ENCODE measurements at regions not wholly inside any gene's neighbourhood (a gene's known extent, or its start where the extent isn't known, plus 50 kb on each side); places are given as distances from the start of the nearest gene placed in this dataset.

DNA sequence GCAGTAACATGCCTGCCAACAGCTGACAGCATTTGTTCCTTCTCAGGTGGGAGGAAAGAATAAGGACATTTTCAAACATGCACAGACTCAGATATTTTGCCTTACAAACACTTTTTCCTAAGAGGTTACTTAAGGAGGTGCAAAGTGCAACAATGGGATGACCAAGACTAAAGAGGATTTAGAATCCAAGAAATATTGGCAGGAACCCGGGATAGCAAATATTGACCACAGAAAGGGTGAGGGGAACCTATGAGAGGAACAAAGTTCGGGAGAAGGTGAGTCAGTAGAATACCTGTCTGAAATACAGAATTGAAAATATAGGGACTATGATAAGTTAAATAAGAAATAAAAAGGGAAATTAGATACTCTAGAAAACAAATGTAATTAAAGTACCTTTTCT lies 321.9 kb upstream of the EMCN start (continued):
- no peak for TF ChIP-seq REPIN1 (tag by site-specific recombination; IDR thresholded peaks at IDR 0.05; ENCODE audit: low read depth)
- TF ChIP-seq ZNF571 (tag by site-specific recombination; IDR thresholded peaks at IDR 0.05) = no peak
- TF ChIP-seq, protein P1, sequence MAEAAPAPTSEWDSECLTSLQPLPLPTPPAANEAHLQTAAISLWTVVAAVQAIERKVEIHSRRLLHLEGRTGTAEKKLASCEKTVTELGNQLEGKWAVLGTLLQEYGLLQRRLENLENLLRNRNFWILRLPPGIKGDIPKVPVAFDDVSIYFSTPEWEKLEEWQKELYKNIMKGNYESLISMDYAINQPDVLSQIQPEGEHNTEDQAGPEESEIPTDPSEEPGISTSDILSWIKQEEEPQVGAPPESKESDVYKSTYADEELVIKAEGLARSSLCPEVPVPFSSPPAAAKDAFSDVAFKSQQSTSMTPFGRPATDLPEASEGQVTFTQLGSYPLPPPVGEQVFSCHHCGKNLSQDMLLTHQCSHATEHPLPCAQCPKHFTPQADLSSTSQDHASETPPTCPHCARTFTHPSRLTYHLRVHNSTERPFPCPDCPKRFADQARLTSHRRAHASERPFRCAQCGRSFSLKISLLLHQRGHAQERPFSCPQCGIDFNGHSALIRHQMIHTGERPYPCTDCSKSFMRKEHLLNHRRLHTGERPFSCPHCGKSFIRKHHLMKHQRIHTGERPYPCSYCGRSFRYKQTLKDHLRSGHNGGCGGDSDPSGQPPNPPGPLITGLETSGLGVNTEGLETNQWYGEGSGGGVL (tag by site-specific recombination; IDR thresholded peaks at IDR 0.05) = no peak
- no peak for TF ChIP-seq ZNF510 (tag by site-specific recombination; IDR thresholded peaks at IDR 0.05; ENCODE audit: insufficient replicate concordance)
- TF ChIP-seq SCRT1 (tag by site-specific recombination; IDR thresholded peaks at IDR 0.05; ENCODE audit: borderline replicate concordance) = no peak
- no peak for TF ChIP-seq ZBTB21 (tag by site-specific recombination; IDR thresholded peaks at IDR 0.05)

GRCh38 chr4:100838286-100838685 lies 320.5 kb upstream of the EMCN start:
- CTCF ChIA-PET = no interaction called here
- H3K9me3 ChIP-seq (ENCODE audit: control insufficient read depth, insufficient read depth, low read depth, low read length) = no peaks in the 10 kb centered on the region
- H3K36me3 ChIP-seq (ENCODE audit: control insufficient read depth in 2 of 2, insufficient read depth in 1 of 2, low read length in 2 of 2) = no peaks in the 10 kb centered on the region
- H3K27ac ChIP-seq (ENCODE audit: extremely low read depth, low read depth, low read length) = no peak overlapping the region
- H3K4me3 ChIP-seq (ENCODE audit: low read depth, low read length) = no peak overlapping the region
- H3K4me1 ChIP-seq (ENCODE audit: control insufficient read depth, insufficient read depth, low read length) = no peaks in the 10 kb centered on the region
- TF ChIP-seq ZBTB26 (tag by site-specific recombination; optimal IDR thresholded peaks at IDR 0.05) = no peak
- TF ChIP-seq ZNF266 (tag by site-specific recombination; IDR thresholded peaks at IDR 0.05; ENCODE audit: low read depth) = no peak
- TF ChIP-seq ZNF24 (tag by site-specific recombination; IDR thresholded peaks at IDR 0.05) = no peak
- peak; percentile 32; the same call in 1 of the 2 replicates for TF ChIP-seq TRIM28 (IDR thresholded peaks at IDR 0.05; ENCODE audit: borderline replicate concordance, low read length)
- TF ChIP-seq, protein P2, sequence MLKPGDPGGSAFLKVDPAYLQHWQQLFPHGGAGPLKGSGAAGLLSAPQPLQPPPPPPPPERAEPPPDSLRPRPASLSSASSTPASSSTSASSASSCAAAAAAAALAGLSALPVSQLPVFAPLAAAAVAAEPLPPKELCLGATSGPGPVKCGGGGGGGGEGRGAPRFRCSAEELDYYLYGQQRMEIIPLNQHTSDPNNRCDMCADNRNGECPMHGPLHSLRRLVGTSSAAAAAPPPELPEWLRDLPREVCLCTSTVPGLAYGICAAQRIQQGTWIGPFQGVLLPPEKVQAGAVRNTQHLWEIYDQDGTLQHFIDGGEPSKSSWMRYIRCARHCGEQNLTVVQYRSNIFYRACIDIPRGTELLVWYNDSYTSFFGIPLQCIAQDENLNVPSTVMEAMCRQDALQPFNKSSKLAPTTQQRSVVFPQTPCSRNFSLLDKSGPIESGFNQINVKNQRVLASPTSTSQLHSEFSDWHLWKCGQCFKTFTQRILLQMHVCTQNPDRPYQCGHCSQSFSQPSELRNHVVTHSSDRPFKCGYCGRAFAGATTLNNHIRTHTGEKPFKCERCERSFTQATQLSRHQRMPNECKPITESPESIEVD (tag by site-specific recombination; IDR thresholded peaks at IDR 0.05) = 0 out of 2 replicates have a peak, but pooled peaks have one; percentile 16
- POLR2A ChIA-PET = no interaction called here

- H3K4me3 ChIP-seq (ENCODE audit: low read depth, low read length) = no peak overlapping the region
- TF ChIP-seq ZNF621 (tag by site-specific recombination; IDR thresholded peaks at IDR 0.05) (no peak), KLF1 (tag by site-specific recombination; IDR thresholded peaks at IDR 0.05) (no peak), BCL11B (tag by site-specific recombination; IDR thresholded peaks at IDR 0.05; ENCODE audit: low read depth) (no peak), ZNF184 (tag by site-specific recombination; IDR thresholded peaks at IDR 0.05) (no peak), ZNF571 (tag by site-specific recombination; IDR thresholded peaks at IDR 0.05) (no peak), YY1 (tag by site-specific recombination; IDR thresholded peaks at IDR 0.05) (no peak), ZNF274 (IDR thresholded peaks at IDR 0.05; ENCODE audit: low read length) (no peak), ZNF274 (tag by site-specific recombination; IDR thresholded peaks at IDR 0.05; ENCODE audit: borderline replicate concordance) (no peak), ZBTB20 (tag by site-specific recombination; IDR thresholded peaks at IDR 0.05) (no peak)
- TF ChIP-seq, protein P3, sequence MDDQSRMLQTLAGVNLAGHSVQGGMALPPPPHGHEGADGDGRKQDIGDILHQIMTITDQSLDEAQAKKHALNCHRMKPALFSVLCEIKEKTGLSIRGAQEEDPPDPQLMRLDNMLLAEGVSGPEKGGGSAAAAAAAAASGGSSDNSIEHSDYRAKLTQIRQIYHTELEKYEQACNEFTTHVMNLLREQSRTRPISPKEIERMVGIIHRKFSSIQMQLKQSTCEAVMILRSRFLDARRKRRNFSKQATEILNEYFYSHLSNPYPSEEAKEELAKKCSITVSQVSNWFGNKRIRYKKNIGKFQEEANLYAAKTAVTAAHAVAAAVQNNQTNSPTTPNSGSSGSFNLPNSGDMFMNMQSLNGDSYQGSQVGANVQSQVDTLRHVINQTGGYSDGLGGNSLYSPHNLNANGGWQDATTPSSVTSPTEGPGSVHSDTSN (CRISPR knock-in tag; IDR thresholded peaks at IDR 0.05) = no peak
- TF ChIP-seq, protein P4, sequence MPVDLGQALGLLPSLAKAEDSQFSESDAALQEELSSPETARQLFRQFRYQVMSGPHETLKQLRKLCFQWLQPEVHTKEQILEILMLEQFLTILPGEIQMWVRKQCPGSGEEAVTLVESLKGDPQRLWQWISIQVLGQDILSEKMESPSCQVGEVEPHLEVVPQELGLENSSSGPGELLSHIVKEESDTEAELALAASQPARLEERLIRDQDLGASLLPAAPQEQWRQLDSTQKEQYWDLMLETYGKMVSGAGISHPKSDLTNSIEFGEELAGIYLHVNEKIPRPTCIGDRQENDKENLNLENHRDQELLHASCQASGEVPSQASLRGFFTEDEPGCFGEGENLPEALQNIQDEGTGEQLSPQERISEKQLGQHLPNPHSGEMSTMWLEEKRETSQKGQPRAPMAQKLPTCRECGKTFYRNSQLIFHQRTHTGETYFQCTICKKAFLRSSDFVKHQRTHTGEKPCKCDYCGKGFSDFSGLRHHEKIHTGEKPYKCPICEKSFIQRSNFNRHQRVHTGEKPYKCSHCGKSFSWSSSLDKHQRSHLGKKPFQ (tag by site-specific recombination; IDR thresholded peaks at IDR 0.05) = no peak
- TF ChIP-seq, protein P1 (tag by site-specific recombination; IDR thresholded peaks at IDR 0.05) = no peak
- TF ChIP-seq, protein P5, sequence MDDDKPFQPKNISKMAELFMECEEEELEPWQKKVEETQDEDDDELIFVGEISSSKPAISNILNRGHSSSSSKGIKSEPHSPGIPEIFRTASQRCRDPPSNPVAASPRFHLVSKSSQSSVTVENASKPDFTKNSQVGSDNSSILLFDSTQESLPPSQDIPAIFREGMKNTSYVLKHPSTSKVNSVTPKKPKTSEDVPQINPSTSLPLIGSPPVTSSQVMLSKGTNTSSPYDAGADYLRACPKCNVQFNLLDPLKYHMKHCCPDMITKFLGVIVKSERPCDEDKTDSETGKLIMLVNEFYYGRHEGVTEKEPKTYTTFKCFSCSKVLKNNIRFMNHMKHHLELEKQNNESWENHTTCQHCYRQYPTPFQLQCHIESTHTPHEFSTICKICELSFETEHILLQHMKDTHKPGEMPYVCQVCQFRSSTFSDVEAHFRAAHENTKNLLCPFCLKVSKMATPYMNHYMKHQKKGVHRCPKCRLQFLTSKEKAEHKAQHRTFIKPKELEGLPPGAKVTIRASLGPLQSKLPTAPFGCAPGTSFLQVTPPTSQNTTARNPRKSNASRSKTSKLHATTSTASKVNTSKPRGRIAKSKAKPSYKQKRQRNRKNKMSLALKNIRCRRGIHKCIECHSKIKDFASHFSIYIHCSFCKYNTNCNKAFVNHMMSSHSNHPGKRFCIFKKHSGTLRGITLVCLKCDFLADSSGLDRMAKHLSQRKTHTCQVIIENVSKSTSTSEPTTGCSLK (tag by site-specific recombination; IDR thresholded peaks at IDR 0.05) = no peak
- no peaks in the 10 kb centered on the region for H3K4me1 ChIP-seq (ENCODE audit: control insufficient read depth, insufficient read depth, low read length)
- POLR2A ChIA-PET = no interaction called here
- no peaks in the 10 kb centered on the region for H3K9me3 ChIP-seq (ENCODE audit: control insufficient read depth, insufficient read depth, low read depth, low read length)
- H3K27ac ChIP-seq (ENCODE audit: extremely low read depth, low read depth, low read length) = no peak overlapping the region
- H3K36me3 ChIP-seq (ENCODE audit: control insufficient read depth in 2 of 2, insufficient read depth in 1 of 2, low read length in 2 of 2) = no peaks in the 10 kb centered on the region
- CTCF ChIA-PET = no interaction called here
These were observed 319.1 kb upstream of the EMCN start for GRCh38 chr4:100836929-100837328.

Data from HEK293 (cell line).